AG09309 (cell line): ENCODE measurements at regions not wholly inside any gene's neighbourhood (a gene's known extent, or its start where the extent isn't known, plus 50 kb on each side); places are given as distances from the start of the nearest gene placed in this dataset.

Source experiments
- DNase-seq: peaks from one replicate; pipeline ENCODE4 v3.0.0-alpha.2; 2010; ENCODE audit warnings: low read depth
- H3K4me3 ChIP-seq: 2 replicates; pipeline ENCODE4 v1.5.1; 2011; ENCODE audit warnings: mild to moderate bottlenecking, low read depth, low read length, moderate library complexity; ENCODE audit not compliant: control insufficient read depth
- TF ChIP-seq, protein P1 (sequence below): IDR thresholded peaks from 2 replicates; pipeline ENCODE4 v1.5.1; 2011; ENCODE audit warnings: mild to moderate bottlenecking, low read depth, low read length, inconsistent platforms; ENCODE audit not compliant: insufficient read depth, control insufficient read depth; ENCODE audit errors: missing control alignments

DNA sequence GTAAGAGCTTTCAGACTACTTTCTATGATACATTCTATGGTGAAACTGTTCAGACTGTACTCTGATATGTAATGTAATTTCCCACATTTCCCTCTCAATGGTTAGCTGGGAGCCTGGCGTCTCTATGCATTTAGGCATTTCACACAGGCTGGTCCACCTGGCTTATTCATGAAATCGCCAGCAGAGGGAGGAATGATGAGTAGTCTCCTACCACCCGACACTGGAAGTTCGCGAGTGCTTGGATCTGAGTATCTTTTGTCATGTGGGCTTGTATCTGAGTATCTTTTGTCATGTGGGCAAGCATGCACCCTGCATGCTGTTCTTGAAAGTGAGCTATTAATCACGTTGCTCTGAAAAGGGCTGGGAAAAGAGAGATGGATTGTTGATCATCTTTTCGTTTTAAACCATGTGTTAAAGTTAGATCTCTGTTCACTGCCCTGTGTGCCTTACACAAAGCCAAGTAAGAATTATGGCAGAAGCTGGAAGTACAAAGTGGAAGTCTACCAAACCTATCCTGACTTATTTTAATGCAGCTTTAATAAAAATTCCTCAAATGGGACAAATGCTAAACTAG is 235.0 kb downstream of the ATP23 start:
- TF ChIP-seq, protein P1, sequence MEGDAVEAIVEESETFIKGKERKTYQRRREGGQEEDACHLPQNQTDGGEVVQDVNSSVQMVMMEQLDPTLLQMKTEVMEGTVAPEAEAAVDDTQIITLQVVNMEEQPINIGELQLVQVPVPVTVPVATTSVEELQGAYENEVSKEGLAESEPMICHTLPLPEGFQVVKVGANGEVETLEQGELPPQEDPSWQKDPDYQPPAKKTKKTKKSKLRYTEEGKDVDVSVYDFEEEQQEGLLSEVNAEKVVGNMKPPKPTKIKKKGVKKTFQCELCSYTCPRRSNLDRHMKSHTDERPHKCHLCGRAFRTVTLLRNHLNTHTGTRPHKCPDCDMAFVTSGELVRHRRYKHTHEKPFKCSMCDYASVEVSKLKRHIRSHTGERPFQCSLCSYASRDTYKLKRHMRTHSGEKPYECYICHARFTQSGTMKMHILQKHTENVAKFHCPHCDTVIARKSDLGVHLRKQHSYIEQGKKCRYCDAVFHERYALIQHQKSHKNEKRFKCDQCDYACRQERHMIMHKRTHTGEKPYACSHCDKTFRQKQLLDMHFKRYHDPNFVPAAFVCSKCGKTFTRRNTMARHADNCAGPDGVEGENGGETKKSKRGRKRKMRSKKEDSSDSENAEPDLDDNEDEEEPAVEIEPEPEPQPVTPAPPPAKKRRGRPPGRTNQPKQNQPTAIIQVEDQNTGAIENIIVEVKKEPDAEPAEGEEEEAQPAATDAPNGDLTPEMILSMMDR, result peak; percentile 69
- DNase-seq, result no peak
- H3K4me3 ChIP-seq, result no peak overlapping the region

DNA sequence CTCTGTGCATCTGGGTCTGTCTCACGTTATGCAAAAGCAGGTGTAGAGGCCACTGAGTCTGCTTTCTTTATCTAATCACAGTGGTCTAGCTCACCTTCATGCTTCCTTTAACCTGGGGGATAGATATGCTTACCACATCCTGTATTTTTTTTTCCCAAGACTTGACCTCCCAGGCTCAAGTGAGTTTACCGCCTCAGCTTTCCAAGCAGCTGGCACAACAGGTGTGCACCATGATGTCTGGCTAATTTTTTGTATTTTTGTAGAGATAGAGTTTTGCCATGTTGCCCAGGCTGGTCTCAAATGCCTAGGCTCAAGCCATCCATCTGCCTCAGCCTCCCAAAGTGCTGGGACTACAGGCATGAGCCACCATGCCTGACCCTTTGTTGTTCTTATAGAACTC is 236.0 kb downstream of the ATP23 start:
- TF ChIP-seq, protein P1, result no peak
- DNase-seq, result no peak
- no peak overlapping the region for H3K4me3 ChIP-seq

DNA sequence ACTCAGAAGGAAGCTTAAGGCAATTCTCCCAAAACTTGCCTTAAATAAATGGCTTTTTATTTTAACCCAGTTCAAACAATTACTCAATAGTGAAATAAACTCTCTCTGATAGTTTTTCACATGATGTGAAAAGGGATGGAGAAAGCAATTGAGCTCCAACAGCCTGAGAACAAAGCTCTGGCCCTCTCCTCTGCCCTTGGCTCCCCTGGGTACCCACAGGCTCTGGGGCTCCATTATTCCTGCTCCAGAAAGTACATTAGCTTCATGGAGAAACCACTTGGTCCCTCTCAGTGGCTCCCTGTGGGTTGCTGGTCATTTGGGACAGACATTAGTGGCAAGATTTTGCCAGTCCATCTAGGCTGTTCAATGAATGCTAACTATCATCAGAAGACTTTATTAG is 242.8 kb downstream of the ATP23 start:
- no peak overlapping the region for H3K4me3 ChIP-seq
- no peak for DNase-seq
- TF ChIP-seq, protein P1, result no peak

DNA sequence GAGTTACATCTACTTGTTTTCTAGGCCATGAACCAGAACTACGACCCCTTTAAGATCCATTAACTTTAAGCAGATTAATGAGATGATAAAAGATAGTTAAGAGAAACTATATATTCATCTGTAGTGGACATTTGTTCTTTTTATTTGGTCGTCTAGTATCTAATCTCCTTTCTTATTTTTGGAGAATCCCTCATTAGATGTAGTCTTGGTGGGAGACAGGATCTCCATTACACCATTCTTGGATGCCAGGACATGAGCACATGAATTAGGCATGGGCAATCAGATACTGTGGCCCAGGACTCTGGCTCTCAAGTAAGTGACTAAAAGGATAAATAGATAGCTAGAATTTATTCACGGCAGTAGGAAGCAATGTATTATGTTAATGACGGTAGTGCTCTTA is 245.0 kb downstream of the ATP23 start:
- TF ChIP-seq, protein P1, result no peak
- no peak for DNase-seq
- H3K4me3 ChIP-seq, result no peak overlapping the region

DNA sequence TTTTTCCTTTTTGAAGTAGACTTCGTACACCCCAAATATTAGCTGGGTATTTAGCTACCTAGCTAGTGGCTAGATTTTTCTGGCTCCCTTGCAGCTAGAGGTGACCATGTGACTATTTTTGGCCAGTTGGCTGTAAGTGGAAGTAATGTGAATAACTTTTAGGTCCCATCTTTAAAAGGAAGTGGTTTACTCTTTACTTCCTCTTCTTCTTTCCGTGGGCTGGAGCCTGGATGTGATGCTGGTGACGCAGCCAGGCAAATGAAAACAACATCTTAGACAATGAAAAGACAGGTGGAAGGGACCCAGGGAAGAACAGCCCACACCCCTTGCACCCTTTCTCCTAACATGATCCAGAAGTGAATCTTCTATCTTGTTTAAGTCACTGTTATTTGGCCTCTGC is 245.5 kb downstream of the ATP23 start:
- no peak for DNase-seq
- TF ChIP-seq, protein P1, result no peak
- no peak overlapping the region for H3K4me3 ChIP-seq

DNA sequence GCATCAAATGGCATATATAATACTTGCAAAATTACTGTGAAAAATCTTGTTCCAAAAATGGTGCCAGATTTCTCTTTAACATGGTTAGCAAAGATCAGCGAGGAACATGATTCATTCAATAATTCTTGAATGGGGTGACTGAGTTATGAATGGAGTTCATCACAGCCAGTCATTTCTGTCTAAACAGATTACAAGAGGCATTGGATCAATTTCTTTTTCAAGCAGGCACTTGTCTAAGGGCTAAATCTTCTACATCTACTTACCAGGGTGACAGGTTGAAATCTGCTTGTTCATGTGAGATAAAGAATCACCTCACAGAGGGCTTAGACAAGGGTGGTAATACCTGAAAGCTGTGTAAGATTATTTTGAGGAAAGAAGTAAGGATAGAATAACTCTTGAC is 247.7 kb downstream of the ATP23 start:
- TF ChIP-seq, protein P1, result no peak
- no peak overlapping the region for H3K4me3 ChIP-seq
- no peak for DNase-seq

DNA sequence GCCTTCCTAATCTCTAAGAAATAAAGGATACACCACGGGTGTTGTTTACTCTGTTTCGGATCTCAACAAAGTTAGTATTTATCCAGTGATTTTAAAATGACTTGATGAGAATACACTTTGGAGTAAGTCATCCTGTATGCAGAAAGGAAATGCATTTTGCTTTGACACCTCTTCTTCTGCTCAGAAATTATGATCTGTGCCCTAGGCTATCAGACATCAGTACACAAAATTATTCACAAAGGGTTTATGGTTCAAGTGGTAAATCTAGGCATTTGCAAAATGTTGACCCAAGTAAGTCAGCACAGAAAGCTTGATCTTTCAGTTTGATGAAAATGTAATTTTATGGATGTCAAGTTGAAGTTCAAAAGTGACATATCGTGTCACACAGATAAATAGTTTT is 248.5 kb downstream of the ATP23 start:
- no peak for DNase-seq
- no peak overlapping the region for H3K4me3 ChIP-seq
- TF ChIP-seq, protein P1, result no peak
